Neural progenitor cell (in vitro differentiated cells): ENCODE measurements at regions not wholly inside any gene's neighbourhood (a gene's known extent, or its start where the extent isn't known, plus 50 kb on each side); places are given as distances from the start of the nearest gene placed in this dataset.

Experiments
- CTCF ChIP-seq: fragments of 200-600 bp; sonication (generic); IDR thresholded peaks from 2 replicates; pipeline ENCODE4 v1.5.1; 2017; ENCODE audit warnings: antibody characterized with exemption, mild to moderate bottlenecking
- EZH2 ChIP-seq: fragments of 200-600 bp; sonication (generic); IDR thresholded peaks from 2 replicates; pipeline ENCODE4 v1.6.1; 2017; ENCODE audit warnings: antibody characterized with exemption, mild to moderate bottlenecking, moderate library complexity

DNA sequence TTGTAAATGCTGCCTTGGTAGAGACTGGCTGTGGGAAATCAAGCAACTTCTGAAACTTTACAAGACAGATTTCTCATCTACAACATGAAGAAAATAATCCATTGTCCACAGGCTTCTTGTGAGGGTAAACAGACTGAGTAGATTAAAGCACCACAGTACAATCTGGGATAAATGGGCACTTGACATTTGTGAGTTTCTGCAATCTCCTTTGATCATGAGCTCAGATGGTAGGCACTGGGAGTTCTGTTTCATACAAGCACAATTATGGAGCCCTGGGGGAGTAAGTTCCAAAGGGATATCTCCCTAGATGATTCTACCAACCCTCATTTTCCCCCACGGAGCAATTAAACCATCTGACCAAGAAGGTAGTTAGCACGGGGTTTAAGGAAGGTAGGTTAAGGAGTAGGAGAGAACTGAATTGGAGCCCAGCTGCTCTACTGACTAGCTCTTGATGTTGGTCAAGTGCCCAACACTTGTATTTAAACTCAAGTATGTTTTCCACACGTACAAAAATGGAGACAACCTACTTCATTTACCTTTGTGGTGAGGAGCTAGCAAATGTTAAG, 479.5 kb upstream of the TNC start:
- TF ChIP-seq CTCF (no peak), EZH2 (no peak)
